Epithelial cell of esophagus (primary cell): ENCODE measurements at regions not wholly inside any gene's neighbourhood (a gene's known extent, or its start where the extent isn't known, plus 50 kb on each side); places are given as distances from the start of the nearest gene placed in this dataset.
A peak's percentile ranks its signal among the peaks of the same experiment; 100 is the strongest.

ENCODE experiments used
- DNase-seq: peaks from one replicate; pipeline ENCODE4 v3.0.0; 2010; ENCODE audit warnings: low read depth
- H3K4me3 ChIP-seq: 2 replicates; pipeline ENCODE4 v1.5.1; 2011; ENCODE audit warnings: mild to moderate bottlenecking, low read length, control low read depth
- TF ChIP-seq, protein P1 (sequence below): IDR thresholded peaks from 2 replicates; pipeline ENCODE4 v1.5.1; 2011; ENCODE audit warnings: low read depth, mild to moderate bottlenecking, low read length, control low read depth, inconsistent platforms; ENCODE audit not compliant: insufficient read depth; ENCODE audit errors: missing control alignments

DNA sequence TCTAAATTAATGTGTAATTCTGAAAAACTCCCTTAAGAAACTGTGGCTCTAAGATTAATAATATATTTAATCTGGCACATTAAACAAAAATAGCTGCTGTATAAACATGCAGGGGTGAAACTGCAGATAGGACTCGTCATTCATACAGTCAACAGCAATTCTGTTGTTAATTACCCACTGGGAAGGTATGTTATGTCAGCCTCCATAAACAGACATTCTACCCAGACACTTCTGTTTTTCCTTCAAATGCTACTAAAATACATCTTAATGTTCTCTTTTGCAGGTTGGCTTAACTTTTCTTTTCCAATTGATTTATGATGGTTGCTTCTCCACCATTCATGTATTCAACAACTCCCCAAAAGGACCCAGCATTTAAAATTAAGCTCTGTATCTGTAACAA lies 165.6 kb downstream of the SIPA1L2 start:
- TF ChIP-seq, protein P1, sequence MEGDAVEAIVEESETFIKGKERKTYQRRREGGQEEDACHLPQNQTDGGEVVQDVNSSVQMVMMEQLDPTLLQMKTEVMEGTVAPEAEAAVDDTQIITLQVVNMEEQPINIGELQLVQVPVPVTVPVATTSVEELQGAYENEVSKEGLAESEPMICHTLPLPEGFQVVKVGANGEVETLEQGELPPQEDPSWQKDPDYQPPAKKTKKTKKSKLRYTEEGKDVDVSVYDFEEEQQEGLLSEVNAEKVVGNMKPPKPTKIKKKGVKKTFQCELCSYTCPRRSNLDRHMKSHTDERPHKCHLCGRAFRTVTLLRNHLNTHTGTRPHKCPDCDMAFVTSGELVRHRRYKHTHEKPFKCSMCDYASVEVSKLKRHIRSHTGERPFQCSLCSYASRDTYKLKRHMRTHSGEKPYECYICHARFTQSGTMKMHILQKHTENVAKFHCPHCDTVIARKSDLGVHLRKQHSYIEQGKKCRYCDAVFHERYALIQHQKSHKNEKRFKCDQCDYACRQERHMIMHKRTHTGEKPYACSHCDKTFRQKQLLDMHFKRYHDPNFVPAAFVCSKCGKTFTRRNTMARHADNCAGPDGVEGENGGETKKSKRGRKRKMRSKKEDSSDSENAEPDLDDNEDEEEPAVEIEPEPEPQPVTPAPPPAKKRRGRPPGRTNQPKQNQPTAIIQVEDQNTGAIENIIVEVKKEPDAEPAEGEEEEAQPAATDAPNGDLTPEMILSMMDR, result no peak
- no peak for DNase-seq
- no peak overlapping the region for H3K4me3 ChIP-seq

DNA sequence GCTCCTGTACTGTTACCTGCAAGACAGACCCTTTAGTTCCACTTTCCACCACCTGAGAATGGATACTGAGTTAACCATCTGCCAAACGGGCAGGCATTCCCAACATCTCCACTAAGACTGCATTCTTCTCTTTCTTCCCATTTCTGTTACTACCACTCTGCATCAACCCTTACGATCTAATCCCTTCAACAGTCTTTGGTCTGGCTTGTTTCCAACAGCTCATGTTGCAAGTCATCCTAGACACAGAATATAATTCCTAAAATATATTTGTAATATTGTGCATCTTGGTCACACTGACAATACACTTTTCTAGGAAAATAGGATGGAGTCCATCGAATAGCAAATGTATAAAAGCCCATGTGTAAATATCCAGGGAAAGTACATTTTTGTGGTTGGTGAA lies 166.7 kb downstream of the SIPA1L2 start:
- H3K4me3 ChIP-seq, result no peak overlapping the region
- no peak for DNase-seq
- TF ChIP-seq, protein P1, result no peak

DNA sequence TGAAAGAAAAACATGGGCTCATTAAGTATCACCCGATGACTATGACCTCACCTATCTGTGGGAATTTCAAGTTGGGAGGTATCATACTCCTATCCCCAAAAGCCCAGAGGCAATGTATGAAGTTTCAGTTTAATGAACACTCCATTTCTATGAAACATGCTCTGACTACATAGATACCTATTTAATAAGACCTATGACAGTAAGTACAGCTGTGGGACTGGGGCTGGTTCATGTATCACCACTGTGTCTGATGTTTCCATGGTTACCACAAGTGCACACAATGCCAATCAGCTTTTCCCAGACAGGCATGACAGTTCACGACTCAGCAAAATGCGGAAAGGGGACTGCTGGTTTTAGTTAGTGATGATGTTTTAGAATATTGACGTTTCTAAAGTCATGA lies 167.7 kb downstream of the SIPA1L2 start:
- no peak overlapping the region for H3K4me3 ChIP-seq
- DNase-seq, result peak; percentile 68
- TF ChIP-seq, protein P1, result no peak

DNA sequence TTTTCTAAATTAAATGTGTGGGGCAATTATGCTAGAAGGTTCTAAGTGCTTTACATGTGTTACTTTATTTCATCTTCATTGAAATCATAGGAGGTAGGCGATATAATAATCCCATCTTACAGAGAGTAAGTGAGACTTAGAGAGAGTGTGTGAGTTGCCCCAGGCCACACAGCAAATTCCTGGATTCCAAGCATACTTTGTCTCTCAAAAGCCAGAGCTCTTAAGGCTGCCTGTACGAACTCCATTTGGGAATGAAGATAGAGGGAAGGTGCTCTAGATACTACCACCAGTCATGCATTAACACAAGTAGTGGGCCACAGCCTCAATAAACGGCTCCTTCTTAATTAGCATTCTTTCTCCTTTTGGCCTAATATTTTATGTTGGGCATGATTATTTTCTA lies 170.1 kb downstream of the SIPA1L2 start:
- TF ChIP-seq, protein P1, result no peak
- DNase-seq, result no peak

DNA sequence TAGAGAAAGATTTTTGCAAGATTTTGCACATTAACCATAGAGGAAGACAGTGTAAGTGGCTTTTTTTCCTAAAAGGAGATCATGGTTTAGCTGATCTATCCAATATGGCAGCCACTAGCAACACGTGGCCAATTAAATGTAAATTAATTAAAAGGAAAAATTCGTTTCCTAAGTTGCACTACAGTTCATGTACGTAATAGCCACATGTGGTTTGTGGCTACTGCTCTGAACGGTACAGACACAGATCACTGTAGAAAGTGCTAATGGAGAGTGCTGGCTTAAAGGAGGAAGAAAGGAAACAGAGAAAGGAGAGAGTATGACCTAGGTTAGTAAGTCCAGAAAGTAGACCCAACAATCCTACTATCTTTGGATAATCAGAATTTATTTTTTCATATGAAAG lies 170.8 kb downstream of the SIPA1L2 start:
- H3K4me3 ChIP-seq, result no peak overlapping the region
- TF ChIP-seq, protein P1, result no peak
- no peak for DNase-seq

More for the DNA sequence above, 170.1 kb downstream of the SIPA1L2 start:
- H3K4me3 ChIP-seq, result no peak overlapping the region

DNA sequence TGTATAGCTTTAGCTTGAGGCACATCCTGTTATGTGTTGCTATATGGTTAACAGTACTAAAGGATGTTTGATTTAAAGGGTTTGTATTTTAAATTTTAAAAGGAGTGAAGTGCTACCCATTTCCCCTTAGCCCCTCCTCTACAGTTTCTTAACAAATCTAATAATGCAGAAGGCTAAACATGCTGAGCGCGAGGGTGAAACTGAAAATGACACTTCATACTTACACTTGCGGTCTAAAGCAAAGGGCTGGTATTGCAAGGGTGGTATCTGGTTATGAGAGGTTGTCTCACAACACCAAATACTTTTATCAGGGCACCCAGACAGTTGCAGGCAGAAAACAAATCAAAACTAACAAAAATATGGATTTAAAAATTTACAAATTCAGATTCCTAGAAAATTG lies 172.3 kb downstream of the SIPA1L2 start:
- TF ChIP-seq, protein P1, result no peak
- no peak overlapping the region for H3K4me3 ChIP-seq
- no peak for DNase-seq

DNA sequence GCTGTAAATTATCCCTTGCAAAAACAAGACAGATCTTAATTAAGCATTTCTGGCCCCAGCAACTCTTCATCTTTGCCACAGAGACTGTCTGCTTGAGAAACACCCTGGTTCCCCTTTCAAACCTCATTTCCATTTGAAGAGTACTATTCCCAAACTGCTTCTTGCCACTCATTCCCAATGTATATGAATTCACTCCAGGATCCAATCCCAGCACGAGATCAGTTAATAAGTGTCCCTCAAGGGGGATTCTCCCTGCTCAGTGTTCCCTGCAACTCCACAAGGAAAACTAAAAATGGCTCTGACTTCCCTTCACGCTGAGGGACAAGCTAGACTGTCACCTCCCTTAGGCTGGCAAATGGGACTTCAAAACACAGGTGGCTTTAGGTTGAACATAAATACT lies 173.2 kb downstream of the SIPA1L2 start:
- H3K4me3 ChIP-seq, result no peak overlapping the region
- DNase-seq, result no peak
- TF ChIP-seq, protein P1, result no peak
